ENCODE measurements at regions not wholly inside any gene's neighbourhood (a gene's known extent, or its start where the extent isn't known, plus 50 kb on each side); places are given as distances from the start of the nearest gene placed in this dataset.
A peak's percentile ranks its signal among the peaks of the same experiment; 100 is the strongest.

GRCh38 chr3:194536871-194537637 lies 50.3 kb upstream of the ATP13A3 start (continued):
- TF ChIP-seq ZBTB34 (CRISPR knock-in tag; IDR thresholded peaks at IDR 0.05) = peak; percentile 12; the same call in 1 of the 2 replicates
- no peak for TF ChIP-seq ZNF280B (CRISPR knock-in tag; IDR thresholded peaks at IDR 0.05; ENCODE audit: borderline replicate concordance)
- peak; percentile 12; the same call in 1 of the 2 replicates for TF ChIP-seq CREM (IDR thresholded peaks at IDR 0.05)
- TF ChIP-seq CREM (CRISPR knock-in tag; IDR thresholded peaks at IDR 0.05) = no peak
- no peak for TF ChIP-seq MEF2D (CRISPR knock-in tag; IDR thresholded peaks at IDR 0.05)
- TF ChIP-seq SALL2 (CRISPR knock-in tag; IDR thresholded peaks at IDR 0.05) = peak; percentile 41; the same call in 1 of the 2 replicates
- TF ChIP-seq NCOA5 (CRISPR knock-in tag; IDR thresholded peaks at IDR 0.05) = no peak
- no peak; the same call in 1 of the 2 replicates for TF ChIP-seq ELF3 (CRISPR knock-in tag; IDR thresholded peaks at IDR 0.05)
- TF ChIP-seq ZNF431 (CRISPR knock-in tag; IDR thresholded peaks at IDR 0.05; ENCODE audit: borderline replicate concordance, low read depth) = no peak
- no peak for TF ChIP-seq CBFB (CRISPR knock-in tag; IDR thresholded peaks at IDR 0.05)
- TF ChIP-seq PCBP2 (optimal IDR thresholded peaks at IDR 0.05; ENCODE audit: low read depth, low read length, poor library complexity, severe bottlenecking) = no peak
- no peak for TF ChIP-seq ZBTB10 (CRISPR knock-in tag; IDR thresholded peaks at IDR 0.05; ENCODE audit: borderline replicate concordance)
- no peak for TF ChIP-seq ZNF775 (CRISPR knock-in tag; IDR thresholded peaks at IDR 0.05; ENCODE audit: borderline replicate concordance)
- TF ChIP-seq RFXANK (CRISPR knock-in tag; IDR thresholded peaks at IDR 0.05) = no peak
- TF ChIP-seq BRF2 (CRISPR knock-in tag; IDR thresholded peaks at IDR 0.05) = no peak
- TF ChIP-seq NCOR1 (IDR thresholded peaks at IDR 0.05; ENCODE audit: borderline replicate concordance, low read length) = peak; percentile 85; the same call in 1 of the 2 replicates
